H4 (cell line): ENCODE measurements at regions not wholly inside any gene's neighbourhood (a gene's known extent, or its start where the extent isn't known, plus 50 kb on each side); places are given as distances from the start of the nearest gene placed in this dataset.

ENCODE experiments used
- DNase-seq: peaks from one replicate; pipeline ENCODE4 v3.0.0-alpha.2; 2015; ENCODE audit warnings: low spot score

DNA sequence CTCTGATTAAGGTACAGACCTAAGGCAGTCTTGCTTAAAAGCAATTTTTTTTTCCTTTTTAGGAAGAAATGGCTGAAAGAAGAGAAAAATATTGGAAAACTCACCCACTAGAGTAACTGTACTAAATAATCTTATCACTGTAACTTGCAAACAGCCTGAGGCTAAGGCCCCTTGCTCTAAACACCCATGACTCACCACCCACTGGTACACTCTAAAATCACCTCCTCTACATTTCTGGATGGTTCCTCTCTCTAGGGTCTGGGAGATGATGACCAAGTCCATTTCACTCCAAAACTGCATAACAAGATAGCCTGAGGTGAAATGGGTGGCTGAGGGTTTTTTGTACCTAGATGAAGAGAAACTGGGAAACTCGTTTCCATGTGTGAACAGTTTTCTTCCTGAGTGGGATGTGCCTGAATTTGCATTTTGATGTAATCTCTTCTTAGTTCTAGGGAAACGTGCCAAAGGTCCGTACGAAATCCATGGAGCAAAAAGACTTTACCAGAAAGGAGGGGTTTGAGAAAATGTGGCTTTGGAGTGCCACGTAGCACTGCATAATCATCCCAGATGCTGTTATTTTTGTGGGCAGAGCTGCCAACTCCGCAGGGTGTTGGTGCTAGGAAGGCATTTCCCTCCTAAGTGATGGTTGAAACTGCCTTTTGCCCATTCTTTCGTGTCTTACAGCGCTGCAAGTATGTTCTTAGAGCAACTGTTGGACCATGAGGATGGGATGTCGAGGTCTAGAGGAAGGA, 113.5 kb upstream of the C10orf90 start:
- DNase-seq, result peak; percentile 63

DNA sequence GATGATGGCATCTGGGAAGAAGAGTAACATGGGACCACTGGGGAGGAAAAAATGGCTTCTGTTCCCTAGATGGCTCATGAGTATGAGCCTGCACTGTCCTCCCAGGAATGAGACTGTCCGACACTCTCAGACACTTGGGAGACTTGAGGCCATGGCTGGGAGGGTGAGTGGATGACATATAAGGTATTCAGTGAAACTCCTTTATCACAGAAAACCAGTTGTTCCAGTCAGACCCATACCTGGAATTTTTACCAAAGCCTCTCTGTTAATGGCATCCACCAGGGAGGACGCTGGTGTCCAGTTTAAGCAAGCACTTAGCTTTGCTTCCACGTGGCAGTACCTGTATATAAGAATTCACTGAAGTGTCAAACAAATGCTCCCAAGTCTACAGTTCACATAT, 116.7 kb upstream of the C10orf90 start:
- DNase-seq, result no peak

GRCh38 chr10:126795318-126795717, 109.9 kb upstream of the DOCK1 start:
- DNase-seq, result no peak

DNA sequence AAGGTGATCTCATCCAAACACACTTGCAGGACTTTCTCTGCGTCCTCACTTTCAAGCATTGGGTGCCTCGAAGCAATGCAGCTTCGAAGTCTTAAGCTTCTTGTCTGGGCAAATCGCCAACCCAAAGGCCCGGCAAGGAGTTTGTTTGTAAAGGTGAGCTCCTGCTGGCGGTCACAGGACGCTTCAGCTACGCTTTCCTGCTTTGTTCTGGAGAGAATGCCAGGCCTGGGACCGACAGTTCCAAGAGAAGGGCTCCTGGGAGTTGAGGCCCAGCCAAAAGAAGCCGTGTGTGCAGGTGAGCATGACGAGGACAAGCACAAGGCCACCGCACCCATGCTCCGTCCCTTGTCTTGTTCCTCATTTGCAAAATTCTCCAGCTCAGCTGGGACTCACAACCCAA, 106.6 kb upstream of the DOCK1 start:
- no peak for DNase-seq

- no peak for DNase-seq
Observed at GRCh38 chr10:126803394-126803793, 101.8 kb upstream of the DOCK1 start.

DNA sequence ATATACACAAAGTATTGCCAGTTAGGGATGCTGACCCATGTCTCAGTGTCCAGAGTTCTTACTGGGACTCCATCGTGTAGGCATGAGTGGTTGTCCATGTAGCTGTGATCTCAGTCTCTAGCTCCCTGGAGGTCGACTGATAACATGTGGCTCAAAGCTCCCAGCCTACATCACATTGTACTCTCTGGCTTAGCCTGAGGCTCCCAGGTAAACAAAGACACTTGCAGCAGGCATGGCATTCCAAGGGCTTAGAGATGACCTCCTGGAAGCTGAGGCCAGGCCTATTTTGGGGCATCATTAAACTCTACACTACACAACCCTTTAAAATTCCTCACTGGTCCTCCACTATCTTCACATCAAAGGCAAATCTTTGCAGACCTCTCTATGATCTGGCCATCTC, 100.8 kb upstream of the DOCK1 start:
- DNase-seq, result no peak

GRCh38 chr10:126806498-126806897, 98.7 kb upstream of the DOCK1 start:
- no peak for DNase-seq

- no peak for DNase-seq
Observed at GRCh38 chr10:126806991-126807702, 98.1 kb upstream of the DOCK1 start.

DNA sequence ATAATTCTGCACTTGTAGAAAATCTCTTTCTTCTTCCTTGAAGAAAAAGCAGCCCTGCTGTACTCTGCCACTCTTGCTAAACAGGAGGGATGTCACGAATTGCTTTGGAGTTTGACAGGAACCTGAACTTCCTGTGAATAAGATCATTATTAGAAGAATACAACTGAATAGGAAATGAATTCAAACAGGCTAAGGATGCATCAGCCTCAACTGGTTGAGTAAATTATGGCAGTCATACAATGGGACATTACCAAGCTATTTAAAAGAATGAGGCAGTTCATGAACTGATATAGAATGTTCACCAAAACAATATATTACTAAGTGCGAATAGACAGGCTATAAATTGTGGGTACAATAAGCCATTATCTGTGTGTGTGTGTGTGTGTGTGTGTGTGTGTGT, 97.1 kb upstream of the DOCK1 start:
- DNase-seq, result no peak

GRCh38 chr10:126813432-126813831, 91.8 kb upstream of the DOCK1 start:
- no peak for DNase-seq

GRCh38 chr10:126833542-126833941, 71.7 kb upstream of the DOCK1 start:
- DNase-seq, result no peak

DNA sequence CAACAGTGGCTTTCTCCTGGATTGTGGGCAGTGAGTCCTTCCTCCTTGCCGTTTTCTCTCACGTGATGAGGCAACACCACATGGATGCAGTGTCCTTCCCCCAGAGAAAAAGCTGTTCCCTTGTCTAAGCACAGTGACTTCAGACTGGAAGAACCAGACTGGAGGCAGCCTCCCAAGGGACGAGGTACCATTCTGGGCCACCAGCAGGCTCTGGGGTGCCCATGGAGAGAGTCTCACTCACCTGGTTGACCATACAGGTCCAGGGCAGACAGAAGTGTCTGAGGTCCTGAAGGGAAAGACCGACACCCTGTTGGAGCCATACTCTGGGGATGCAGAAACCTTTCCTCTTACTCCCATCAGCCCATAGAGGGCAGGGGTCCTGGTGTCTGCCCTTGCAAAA, 69.2 kb upstream of the DOCK1 start:
- DNase-seq, result no peak

GRCh38 chr10:126838316-126838715, 66.9 kb upstream of the DOCK1 start:
- DNase-seq, result no peak

GRCh38 chr10:126839094-126839761, 66.0 kb upstream of the DOCK1 start:
- DNase-seq, result no peak

GRCh38 chr10:126840576-126841135, 64.6 kb upstream of the DOCK1 start:
- no peak for DNase-seq

DNA sequence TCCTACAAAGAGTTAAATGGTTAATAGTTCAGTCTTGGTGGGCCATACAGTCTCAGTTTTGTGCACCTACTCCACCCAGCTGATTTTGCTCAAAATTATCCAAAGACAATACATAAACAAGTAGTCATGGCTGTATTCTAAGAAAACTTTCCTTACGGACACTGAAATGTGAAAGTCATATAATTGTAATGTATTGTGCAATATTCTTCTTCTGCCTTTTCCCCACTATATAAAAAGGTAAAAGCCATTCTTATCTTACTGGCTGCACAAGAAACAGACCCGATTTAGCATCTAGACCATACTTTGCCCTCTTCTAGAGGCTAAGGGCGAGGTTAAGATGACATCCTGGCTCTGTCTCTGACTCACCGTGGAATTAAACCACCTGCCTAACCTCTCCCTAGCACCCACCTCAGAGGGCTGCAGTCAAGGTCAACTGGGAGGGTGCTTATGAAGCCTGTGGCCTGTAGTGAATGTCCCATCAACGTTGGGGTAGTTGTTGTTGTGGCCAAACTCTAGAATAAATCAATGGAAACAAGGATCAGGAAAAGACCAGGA, 63.8 kb upstream of the DOCK1 start:
- no peak for DNase-seq

DNA sequence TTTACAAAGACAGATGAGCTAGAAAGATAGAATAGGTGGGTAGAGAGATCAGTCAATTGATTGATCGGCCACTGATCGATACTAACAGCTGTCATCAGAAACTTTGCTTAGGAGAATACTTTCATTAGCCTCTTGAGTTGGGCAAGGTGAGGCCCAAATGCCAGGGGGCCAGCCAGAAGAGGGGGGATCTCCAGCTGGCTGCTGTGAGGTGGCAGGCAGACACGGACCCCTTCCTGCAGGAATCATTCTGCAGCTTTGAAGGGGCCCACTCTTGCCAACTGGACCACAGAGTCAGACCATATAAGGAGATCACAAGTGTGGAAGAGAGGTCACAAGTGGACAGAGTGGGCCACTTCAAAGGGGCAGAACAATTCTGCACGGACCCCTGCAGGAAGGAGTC, 62.9 kb upstream of the DOCK1 start:
- DNase-seq, result no peak

DNA sequence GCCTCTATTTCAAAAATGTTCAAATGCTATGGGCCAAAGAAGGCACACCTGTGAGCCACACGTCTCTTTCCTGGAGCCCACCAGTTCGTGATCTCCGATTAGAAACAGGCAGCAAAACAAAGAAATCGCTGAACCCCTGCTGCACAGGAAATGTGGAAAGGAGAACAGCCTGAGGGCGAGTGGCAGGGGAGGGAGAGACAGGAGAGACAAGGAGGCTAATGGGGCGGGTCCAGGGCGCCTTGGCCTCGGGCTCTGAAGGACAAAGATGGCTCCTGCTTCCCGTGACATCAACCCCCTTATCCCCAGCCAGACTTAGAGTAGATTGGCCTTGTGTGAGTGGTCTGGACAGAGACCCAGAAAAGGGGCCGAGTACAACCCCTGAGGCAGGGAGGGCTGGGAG, 62.4 kb upstream of the DOCK1 start:
- no peak for DNase-seq

DNA sequence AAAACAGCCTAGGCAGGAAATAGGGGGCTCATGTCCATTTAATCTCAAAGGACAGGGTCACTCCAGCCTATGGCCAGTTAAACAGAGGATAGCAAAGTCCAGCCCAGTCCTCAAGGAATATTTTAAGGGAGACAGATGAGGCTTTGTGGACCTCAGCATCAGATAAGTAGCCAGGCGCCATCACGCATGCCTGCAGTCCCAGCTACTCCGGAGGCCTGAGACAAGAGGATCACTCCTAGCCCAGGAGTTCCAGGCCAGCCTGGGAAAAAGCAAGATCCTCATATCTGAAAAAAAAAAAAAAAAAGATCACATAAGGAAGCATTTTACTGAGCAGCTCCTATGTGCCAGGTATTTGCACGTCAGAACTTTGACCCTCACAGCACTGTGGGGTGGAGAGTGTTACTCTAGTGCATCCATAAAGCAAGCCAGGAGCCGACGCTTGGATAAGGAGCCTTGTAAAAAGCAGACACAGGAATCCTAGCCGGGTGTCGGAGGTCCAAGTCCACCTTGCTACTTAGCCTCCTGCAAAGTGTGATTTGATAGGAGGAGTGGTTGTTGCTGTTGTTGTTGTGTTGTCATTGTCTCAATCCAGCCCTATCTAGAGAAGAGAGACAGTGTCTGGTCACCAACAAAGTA, 61.8 kb upstream of the DOCK1 start:
- DNase-seq, result no peak

- DNase-seq, result peak; percentile 14
Observed at GRCh38 chr10:126844406-126844805, 60.8 kb upstream of the DOCK1 start.

- DNase-seq, result no peak
Observed at GRCh38 chr10:126846469-126846868, 58.8 kb upstream of the DOCK1 start.

GRCh38 chr10:126846959-126847358, 58.3 kb upstream of the DOCK1 start:
- DNase-seq, result no peak
